RWPE1 (cell line): ENCODE measurements at regions not wholly inside any gene's neighbourhood (a gene's known extent, or its start where the extent isn't known, plus 50 kb on each side); places are given as distances from the start of the nearest gene placed in this dataset.
"Not testable (repeated sequence)": the region's sequence is repeated elsewhere in the genome, so short reads cannot be mapped to it uniquely, and the experiment has no call there.

Source experiments
- CTCF ChIA-PET: fragments of 350-600 bp; sonication (Branson Sonifier 250); formaldehyde crosslinking; extraction: SDS; loops from one replicate; lab custom pipeline; 2021; lab: Yijun Ruan, JAX
- POLR2A ChIA-PET: fragments of 400-600 bp; formaldehyde crosslinking; extraction: SDS; loops from one replicate; lab custom pipeline; 2020; ENCODE audit warnings: antibody characterized with exemption; ENCODE audit not compliant: low non-redundant PET; lab: Yijun Ruan, JAX
- DNase-seq: peaks from one replicate; pipeline ENCODE4 v3.0.0; 2012; ENCODE audit warnings: low spot score
- H3K27ac ChIP-seq: fragments of 450-650 bp; 2 replicates; pipeline ENCODE4 v1.5.1; 2017
- CTCF ChIP-seq: fragments of 450-650 bp; conservative IDR thresholded peaks from 2 replicates; pipeline ENCODE4 v1.5.1; 2017; ENCODE audit warnings: low read depth, mild to moderate bottlenecking

GRCh38 chr10:81708929-81709328 is 166.1 kb upstream of the NRG3 start:
- no peak overlapping the region for H3K27ac ChIP-seq
- no peak for TF ChIP-seq CTCF
- no peak for DNase-seq
- ChIA-PET CTCF (no interaction called here), POLR2A (no interaction called here)

GRCh38 chr10:81722399-81722798 is 152.6 kb upstream of the NRG3 start:
- ChIA-PET POLR2A (no interaction called here), CTCF (no interaction called here)
- H3K27ac ChIP-seq = no peak overlapping the region
- no peak for TF ChIP-seq CTCF
- DNase-seq = no peak

GRCh38 chr10:81724431-81724830 is 150.6 kb upstream of the NRG3 start:
- no peak overlapping the region for H3K27ac ChIP-seq
- CTCF ChIA-PET = no interaction called here
- TF ChIP-seq CTCF = no peak
- POLR2A ChIA-PET = no interaction called here
- DNase-seq = no peak

- TF ChIP-seq CTCF = no peak
- no peak for DNase-seq
- H3K27ac ChIP-seq = no peak overlapping the region
- ChIA-PET CTCF (no interaction called here), POLR2A (no interaction called here)
Measured at GRCh38 chr10:81725851-81726250, 149.1 kb upstream of the NRG3 start.

GRCh38 chr10:81728692-81729091 is 146.3 kb upstream of the NRG3 start:
- TF ChIP-seq CTCF = no peak
- H3K27ac ChIP-seq = no peak overlapping the region
- DNase-seq = no peak
- ChIA-PET POLR2A (no interaction called here), CTCF (no interaction called here)

GRCh38 chr10:81730891-81731290 is 144.1 kb upstream of the NRG3 start:
- CTCF ChIA-PET = no interaction called here
- H3K27ac ChIP-seq = no peak overlapping the region
- POLR2A ChIA-PET = no interaction called here
- no peak for DNase-seq
- no peak for TF ChIP-seq CTCF

- ChIA-PET CTCF (no interaction called here), POLR2A (no interaction called here)
- DNase-seq = no peak
- TF ChIP-seq CTCF = no peak
- no peak overlapping the region for H3K27ac ChIP-seq
Measured at GRCh38 chr10:81733542-81733941, 141.5 kb upstream of the NRG3 start.

GRCh38 chr10:81735167-81735566 is 139.8 kb upstream of the NRG3 start:
- CTCF ChIA-PET, POLR2A ChIA-PET, H3K27ac ChIP-seq, DNase-seq: not testable (repeated sequence)
